GM21447 (cell line): ENCODE measurements at regions not wholly inside any gene's neighbourhood (a gene's known extent, or its start where the extent isn't known, plus 50 kb on each side); places are given as distances from the start of the nearest gene placed in this dataset.
"Not testable (repeated sequence)": the region's sequence is repeated elsewhere in the genome, so short reads cannot be mapped to it uniquely, and the experiment has no call there.

Experiments used
- ATAC-seq: cut with Tn5 transposase; IDR thresholded peaks from one replicate; pipeline ENCODE4 v1.9.1; 2021; ENCODE audit not compliant: unreplicated experiment

DNA sequence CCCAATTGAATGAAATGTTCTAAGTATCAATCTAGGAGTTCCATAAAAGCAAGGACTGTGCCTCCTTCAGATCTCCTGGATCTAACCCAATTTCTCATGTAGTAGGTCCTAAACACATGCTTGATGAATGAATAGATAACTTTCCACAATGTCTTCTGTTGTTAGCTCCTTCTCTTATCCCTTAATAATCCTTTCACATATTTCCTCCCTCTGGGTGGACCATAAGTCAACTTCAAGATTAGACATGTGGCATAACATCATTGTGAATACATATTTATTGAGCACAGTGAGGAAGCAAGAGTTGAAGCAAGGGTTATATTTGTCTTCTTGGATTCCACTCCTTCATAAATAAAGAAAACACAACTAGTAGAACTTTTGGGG lies 108.6 kb upstream of the EGFLAM start:
- no peak for ATAC-seq

DNA sequence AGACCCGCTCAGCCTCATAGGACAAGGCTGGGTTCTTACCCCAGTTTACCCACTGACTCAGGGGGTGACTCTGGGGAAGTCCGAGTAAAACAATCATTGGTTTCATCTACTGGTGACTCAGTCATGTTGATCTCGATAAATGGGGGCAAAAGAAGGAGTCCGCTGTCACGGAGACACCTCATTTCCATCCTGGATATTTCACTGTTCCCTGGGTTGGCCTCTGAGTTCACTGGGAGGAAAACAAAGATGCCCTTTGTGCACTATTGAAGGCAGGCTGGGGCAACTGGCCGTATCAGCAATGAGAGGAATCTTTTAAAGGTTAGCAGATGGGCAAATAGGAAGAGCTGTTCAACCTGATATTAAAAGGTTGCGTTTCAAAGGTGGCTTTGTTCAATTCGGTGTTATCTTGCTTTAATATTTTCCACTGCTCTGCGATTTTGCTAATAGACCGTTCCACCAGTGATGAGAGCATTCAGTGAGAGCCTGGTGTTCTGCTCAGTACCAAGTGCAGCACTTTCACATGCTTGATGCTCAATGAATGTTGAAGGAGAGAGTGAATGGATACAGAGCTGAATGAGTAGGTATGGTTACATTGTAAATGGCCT lies 110.2 kb upstream of the EGFLAM start:
- no peak for ATAC-seq

DNA sequence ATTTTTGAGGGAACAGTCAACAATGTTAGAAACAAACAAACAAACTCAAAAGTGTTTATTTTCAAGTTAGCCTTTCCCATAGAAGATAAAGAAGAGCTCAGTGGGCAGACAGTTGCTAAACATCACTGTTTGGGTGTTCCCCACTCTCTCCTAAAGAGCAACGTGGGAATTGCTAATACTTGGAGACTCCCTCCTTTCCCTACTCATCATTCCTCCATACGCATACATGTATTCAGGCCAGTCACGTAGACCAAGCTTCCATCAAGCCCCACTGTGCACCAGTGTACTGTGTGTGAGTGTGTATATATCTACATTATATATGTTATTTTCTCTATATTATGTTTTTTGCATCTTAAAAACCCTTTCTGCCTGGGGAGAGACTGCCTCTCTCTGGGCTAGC lies 115.0 kb upstream of the EGFLAM start:
- no peak for ATAC-seq

DNA sequence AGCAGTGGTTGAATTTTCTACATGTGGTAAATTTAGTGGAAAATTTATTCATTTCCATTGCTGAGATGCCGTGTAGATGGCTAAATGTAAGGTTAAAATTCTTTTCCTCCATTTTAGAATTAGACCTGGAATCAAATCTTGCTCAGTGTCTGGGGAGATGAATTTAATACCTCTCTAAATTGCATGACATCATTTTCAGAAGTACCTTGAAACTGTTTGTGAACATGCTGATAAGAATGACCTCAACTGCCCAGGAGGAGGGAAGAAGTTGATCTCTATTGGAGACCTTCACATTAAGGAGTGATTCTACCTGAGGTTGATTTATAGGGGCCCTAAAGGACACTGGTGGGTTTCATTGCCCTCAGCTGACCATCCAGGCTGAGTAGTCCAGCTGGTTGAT lies 116.7 kb upstream of the EGFLAM start:
- ATAC-seq = no peak

DNA sequence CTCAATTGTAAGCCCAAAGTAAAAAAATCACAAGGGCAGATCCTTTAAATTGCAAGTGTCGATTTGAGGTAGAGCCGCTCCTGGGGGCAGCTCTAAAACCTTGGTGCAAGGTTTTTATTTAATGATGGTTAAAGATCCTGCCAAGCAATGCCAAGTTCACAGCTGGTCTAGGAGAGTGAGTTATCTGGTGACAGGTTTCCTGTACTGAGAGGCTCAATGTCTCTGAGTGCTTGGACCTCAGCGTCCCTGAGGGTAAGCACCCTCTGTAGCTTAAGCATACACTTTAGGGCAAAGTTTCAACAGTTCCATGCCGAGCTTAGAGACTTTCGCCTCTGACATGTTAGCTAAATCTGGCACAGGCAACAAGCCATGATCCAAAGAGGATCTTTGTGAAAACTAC lies 119.8 kb upstream of the EGFLAM start:
- no peak for ATAC-seq

DNA sequence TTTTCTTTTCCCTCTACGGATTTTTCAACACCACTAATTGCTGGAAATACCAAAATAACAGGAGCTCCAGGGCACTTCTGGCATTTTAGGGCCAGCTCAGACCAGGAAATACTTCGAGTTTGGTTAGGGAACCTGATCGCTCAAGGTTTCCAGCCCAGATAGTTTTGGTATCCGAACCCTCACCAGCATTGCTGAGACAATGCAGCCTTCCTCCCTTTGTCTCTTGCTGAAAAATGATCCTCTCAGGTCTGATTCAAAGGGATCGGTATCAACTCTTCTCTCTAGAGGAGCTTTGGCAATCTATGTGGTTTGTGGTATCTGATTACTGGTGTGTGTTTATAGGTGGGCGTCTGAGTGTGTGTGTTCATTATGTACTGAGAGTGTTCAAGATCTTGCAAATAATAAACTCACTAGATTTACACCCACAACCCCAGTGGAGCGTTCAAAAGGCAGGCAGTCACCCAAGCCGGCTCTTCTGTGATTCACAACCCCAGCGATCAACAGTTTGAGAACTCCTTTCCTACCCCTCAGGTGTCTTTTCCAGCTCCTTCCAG lies 122.8 kb upstream of the EGFLAM start:
- ATAC-seq = no peak

DNA sequence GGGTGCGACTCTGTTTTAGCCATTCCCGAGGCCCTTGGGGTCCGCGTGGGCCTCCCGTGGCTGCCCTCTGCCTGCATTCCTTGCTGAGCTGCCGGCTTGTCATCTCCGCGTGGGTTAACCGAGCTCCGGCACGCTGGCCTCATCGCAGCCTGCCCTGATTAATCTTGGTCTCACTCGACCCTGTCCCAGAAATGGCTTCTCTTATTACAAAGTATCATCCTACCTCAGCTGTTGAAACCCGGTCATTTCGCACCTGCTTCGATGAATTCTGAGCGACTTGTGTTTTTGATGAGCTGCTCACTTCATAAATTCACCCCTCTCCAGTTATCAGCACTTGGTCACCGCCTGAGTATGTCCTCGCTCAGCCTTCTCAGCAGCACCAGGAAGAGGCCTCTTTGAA lies 123.5 kb upstream of the EGFLAM start:
- ATAC-seq = no peak

DNA sequence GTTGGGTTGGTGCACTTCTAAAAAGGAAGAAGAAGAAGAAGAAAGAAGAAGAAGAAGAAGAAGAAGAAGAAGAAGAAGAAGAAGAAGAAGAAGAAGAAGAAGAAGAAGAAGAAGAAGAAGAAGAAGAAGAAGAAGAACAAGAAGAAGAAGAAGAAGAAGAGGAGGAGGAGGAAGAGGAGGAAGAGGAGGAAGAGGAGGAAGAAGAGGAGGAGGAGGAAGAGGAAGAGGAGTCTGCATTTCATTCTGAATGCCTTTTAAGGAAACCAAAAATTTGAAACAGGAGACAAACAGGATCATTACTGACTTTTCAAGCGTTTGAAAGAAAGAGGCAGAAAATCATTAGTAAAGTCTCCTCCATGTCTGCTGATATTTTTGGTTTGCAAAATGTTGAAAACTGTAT lies 124.1 kb upstream of the EGFLAM start:
- ATAC-seq = not testable (repeated sequence)

DNA sequence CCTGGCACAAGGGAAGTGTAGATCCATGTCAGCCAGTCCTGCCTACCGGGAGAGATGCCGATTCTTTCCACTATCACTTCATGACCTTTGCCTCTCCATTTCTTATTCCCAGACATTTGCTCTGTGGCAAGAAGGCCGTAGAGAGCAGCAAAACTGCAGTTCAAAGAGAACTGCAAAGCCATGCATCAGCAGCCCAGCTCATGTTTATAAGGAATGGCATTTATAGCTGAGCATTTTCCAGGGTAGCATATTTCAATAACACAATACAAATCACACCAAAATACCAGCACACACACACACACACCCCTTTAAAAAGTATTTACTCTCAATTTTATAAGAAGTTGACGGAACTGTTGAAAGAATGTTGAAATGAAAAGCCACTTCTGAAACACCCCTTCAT lies 126.7 kb upstream of the EGFLAM start:
- no peak for ATAC-seq

DNA sequence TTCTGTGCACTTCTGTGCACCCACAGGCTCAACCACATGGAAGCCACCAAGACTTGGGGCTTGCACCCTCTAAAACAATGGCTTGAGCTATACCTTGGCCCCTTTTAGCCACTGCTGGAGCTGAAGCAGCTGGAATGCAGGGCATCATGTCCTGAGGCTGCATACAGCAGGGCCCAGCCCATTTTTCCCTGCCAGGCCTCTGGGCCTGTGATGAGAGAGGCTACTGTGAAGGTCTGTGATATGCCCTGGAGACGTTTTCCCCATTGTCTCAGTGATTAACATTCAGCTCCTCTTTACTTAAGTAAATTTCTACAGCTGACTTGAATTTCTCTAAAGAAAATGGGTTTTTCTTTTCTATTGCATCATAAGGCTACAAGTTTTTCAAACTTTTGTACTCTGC lies 134.0 kb upstream of the EGFLAM start:
- ATAC-seq = no peak

DNA sequence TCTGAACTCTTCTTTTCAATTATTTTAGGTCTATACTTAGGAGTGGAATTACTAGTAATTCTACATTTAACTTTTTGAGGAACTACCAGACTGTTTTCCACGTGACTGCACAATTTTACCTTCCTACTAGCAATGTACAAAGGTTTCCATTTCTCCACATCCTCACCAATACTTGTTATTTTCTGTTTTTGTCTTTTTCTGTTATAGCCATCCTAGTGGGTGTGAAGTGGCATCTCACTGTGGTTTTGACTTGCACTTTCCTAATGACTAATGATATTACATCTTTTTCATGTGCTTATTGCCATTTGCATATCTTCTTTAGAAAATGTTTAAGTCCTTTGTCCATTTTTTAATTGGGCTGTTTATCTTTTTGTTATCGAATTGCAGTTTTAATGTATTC lies 136.9 kb upstream of the EGFLAM start:
- ATAC-seq = no peak

DNA sequence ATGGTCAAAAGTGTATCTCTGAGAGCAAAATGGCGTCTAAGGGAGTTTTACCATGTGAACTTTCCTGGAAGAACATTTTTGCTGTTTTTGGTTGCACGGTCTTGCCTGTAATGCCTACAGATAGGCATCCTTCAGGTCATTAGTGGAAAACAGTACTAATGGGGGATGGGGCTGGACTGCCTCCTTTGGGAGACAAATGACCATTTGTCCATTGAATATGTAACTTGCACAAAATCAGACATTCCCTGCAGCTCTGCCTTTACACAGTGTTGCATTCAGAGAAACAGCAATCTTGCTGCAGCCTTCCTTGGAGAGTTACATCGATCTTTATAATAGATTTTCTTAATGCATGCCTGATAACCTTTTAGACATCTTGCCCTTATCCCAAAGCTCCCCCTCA lies 138.5 kb upstream of the EGFLAM start:
- no peak for ATAC-seq

DNA sequence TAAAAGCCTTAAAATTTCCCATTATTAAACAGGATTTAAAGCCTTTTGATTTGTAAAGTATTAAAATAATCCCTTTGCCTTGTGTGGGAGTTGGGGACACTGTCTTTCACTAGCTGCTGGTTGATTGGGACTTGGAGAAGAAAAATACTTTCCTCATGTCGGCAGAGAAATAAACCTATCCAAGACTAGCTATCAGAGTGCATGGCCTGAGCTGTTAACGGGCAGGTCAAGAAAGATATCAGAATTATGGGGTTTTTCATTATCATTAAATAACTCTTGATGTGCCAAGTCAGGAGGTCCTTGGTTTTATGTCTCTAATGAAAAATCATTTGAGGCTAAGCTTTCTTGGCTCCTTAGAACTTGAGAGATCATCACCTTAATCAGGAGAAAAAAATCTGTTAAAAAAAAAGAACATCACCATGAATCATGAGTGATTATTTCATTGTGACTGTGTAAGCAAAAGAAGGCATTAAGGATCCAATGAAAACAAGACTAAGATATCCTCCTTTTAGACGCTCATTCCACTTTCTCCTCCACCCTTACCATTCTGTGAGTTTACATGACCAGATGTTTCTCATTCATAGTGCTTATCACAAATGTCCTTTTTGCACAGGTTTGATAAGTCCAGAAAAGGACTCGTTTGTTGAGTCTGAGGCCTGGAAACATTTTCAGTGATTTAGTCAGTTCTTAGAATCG lies 140.4 kb upstream of the EGFLAM start:
- ATAC-seq = no peak

DNA sequence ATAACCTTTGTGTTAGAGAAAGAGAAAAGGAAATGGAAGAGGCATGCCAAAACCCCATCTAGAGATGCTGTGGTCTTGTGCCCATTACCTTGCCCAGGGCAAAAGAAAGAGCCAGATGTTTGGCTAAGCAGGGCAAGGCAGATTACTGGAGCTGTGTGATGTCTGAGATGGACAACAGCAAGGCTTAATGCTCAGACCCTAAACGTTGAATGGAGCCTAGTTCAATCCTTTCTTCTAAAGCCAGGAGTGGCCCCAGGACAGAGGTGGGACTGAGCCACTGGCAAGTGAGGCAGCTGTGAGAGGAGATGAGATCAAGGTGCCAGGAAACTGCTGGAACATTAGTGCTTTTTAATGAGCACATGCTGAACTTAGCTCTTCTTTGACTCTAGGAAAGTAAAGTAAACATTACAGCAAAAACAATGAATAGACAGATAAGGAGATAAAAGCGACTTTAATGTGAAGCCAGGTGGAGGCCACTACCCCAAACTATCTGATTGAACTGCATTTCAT lies 143.0 kb upstream of the EGFLAM start:
- ATAC-seq = no peak

DNA sequence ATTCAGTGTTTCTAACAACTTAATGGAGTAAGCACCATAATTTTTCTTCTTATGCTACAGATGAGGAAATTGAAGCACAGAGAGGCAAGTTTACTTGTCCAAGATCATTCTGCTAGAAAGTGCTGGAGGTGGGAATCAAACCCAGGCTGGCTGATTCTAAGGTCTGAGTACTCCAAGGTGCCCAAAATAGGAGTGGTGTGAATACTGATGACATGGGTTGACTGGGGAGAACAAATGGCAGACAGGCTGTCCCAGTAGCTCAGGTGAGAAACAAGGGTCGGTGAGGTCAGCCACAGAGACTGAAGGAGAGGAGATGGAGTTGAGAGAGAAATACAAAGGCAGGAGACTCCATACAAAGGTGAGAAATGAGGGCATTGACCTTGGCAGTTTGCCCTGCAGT lies 144.5 kb upstream of the EGFLAM start:
- no peak for ATAC-seq

DNA sequence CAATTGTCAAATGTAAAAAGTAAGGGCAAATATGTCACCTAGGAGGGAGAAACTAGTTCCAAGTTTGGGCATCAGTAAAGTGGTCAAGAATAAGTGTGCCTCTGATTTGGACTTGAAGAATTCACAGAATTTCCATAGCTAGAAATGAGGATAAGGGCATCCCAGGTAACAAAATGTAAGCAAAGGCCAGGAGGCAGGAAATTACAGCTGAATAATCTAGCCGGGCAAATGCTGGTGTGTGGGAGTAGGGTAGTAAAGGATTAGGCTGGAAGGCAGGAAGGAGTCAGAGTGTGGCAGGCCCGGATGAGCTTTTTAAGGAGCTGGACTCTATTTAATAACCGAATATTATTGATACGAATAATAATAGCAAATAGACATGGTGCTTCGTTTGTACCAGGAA lies 144.9 kb upstream of the EGFLAM start:
- no peak for ATAC-seq

DNA sequence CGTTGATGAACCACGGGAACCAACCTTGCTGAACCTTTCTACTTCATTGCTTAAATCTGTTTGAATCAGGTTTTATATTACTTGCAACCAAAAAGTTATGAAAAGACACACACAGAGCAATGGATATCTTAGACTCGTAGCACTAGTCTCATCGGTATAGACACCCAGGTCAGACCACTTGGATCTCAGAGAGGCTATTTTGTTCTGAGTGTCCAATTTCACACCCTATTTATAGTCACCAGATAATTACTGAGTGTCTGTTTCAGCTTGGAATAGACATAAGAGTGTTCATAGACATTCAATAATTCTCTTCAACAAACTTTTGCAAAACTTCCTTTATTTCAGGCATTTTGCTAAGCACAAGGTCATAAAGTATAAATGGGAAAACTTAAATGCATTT lies 145.4 kb upstream of the EGFLAM start:
- ATAC-seq = no peak

DNA sequence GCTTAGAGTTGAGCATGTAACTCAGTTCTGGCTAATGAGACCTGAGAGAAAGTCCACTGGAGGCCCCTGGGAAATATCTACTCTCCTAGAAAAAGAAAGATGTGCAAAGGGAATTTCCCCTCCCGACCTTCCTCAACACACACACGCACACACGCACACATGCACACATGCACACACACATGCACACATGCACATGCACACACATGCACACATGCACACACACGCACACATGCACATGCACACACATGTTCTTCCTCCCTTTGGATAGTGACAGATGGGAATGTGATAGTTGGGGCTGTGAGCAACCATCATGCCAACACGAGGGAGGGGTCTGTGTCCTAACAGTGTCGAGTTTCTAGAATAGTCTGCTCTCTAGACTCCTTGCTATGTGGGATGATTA lies 148.2 kb upstream of the EGFLAM start:
- ATAC-seq = no peak

DNA sequence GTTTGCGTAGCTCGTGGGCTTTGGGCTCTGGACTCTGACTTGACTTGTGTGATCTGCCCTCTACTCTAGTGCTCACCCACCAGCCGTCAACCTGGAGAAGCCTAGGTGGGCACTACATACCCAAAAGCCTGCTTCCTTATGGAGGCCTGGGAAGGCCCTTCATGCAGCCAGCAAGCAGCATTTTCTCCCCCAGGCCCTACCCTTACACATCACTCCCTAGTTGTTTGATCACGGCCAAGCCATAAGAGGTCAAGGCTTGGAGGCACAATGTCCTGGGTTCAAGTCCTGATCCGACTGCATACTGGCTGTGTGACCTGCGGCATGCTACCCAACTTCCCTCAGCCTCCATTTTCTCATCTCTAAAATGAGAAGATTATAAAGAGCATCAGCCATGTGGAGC lies 151.3 kb upstream of the EGFLAM start:
- ATAC-seq = no peak

DNA sequence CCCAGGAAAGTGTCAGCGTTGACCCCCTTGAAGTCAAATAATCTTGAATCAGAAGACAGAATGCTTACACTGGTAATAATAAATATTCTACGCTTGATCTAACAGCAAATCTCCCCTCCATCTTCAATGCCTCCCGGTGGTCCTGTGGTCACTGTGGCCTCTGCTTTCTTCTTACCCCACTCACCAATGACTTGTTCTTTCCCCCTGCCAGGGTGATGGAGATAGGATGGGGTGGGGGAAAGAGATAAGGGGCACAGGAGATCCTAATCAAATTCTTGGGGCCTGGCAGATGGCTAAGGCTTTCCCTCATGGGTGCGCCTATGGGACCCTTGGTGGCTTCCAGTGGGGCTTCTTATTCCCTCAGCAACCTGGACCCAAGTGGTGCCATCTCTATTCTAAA lies 152.6 kb upstream of the EGFLAM start:
- ATAC-seq = no peak

DNA sequence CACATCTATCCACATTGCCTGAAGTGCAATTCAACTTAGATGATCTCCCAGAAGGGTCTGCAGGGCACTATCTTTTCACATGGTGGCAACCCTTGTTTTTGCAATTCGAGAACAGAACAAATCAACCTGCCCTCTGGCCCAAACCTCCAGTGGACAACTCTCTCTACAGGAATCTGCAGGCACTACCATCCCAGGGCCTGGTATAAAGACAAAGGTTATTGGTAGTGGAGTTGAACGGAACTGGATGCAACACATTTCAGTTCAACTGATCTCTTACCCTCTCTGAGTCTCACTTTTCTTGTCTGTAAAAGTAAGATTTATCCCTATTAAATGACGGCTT lies 153.2 kb upstream of the EGFLAM start:
- ATAC-seq = no peak

DNA sequence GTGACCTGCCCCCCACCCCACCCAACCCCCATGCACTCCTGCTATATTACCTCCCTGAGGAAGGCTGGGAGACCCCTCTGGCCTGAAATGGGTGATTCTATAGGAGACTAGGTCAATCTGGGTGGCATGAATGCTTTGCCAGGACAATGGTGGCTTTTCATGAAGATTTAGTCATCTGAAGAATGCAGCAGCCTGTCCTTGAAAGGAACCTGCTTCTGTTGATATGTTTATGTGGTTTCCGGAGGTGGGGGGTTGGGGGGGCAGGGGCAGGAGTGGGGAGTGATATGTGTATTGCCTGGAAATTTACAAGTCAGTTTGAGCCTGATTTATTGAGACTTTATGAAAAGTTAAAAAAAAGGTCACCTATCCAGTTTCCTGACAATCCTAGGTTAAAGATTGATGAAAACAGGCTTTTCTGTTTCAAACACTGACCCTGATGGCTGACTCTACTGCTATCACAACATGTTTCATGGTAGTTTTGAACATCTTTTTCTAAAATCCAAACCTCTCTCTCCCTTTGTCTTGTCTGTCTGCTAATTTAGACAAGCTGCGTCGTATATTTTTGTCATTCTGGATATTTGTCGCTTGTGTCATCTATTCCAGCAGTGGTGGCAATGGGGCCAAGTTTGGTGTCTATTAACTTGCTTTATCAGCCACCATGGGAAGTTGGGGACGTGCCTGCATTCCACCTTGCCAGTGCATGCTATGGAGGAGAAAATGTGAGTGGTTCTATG lies 153.7 kb upstream of the EGFLAM start:
- ATAC-seq = no peak
